Erythroblast (primary cell): ENCODE measurements at regions not wholly inside any gene's neighbourhood (a gene's known extent, or its start where the extent isn't known, plus 50 kb on each side); places are given as distances from the start of the nearest gene placed in this dataset.

ENCODE experiments used
- GATA1 ChIP-seq: IDR thresholded peaks from 2 replicates; pipeline ENCODE4 v1.6.1; 2011; ENCODE audit warnings: low read depth, mild to moderate bottlenecking, control low read depth, low read length, moderate library complexity
- POLR2A ChIP-seq: IDR thresholded peaks from 2 replicates; pipeline ENCODE4 v1.6.1; 2011; ENCODE audit warnings: mild to moderate bottlenecking, low read length

GRCh38 chr10:33074443-33074842 lies 116.4 kb upstream of the ITGB1 start:
- TF ChIP-seq POLR2A (no peak), GATA1 (no peak)
